ENCODE measurements at regions not wholly inside any gene's neighbourhood (a gene's known extent, or its start where the extent isn't known, plus 50 kb on each side); places are given as distances from the start of the nearest gene placed in this dataset.

GRCh38 chr3:135690664-135691063 lies 274.9 kb upstream of the PPP2R3A start:
- TF ChIP-seq CTCF (conservative IDR thresholded peaks at IDR 0.05; ENCODE audit: low read length) (no peak), EZH2phosphoT487 (IDR thresholded peaks at IDR 0.05; ENCODE audit: borderline replicate concordance, low read depth, low read length) (no peak)

Measured in OCI-LY7 (cell line).